ENCODE measurements at regions not wholly inside any gene's neighbourhood (a gene's known extent, or its start where the extent isn't known, plus 50 kb on each side); places are given as distances from the start of the nearest gene placed in this dataset.

DNA sequence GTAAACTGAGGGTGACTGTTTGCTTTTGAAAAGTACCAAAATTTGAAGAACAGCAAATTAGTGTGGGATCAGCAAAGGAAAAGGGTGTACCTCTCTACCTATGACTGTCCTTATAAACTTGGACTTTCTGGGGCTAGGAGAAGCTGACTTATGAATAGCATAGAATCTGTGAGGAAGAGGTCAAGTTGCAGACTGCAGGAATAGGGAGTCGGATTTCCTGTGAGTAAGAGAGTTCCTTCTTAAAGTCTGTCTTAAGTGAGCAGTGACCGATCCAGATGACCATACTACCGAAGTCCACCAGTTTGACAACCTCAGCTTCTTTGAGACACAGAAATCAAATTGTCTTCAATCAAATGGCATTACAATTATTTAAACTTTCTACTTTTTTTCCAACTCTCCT lies 708.7 kb downstream of the UTRN start:
- Histone ChIP-seq H3K27ac (ENCODE audit: low read depth in 1 of 2, low read length in 2 of 2) (no peak overlapping the region), H3K4me3 (ENCODE audit: low read length) (no peak overlapping the region), H3K36me3 (ENCODE audit: insufficient read depth, low read length) (no peaks in the 10 kb centered on the region), H3K27me3 (ENCODE audit: control insufficient read depth in 1 of 2, insufficient read depth in 2 of 2, low read length in 2 of 2) (peaks cover 3 to 9% of the 10 kb centered on the region in 2 experiments), H3K9me3 (ENCODE audit: control insufficient read depth in 1 of 2, insufficient read depth in 1 of 2, low read length in 2 of 2) (no peaks in the 10 kb centered on the region), H3K4me1 (ENCODE audit: insufficient read depth, low read length) (no peaks in the 10 kb centered on the region)
- ChIA-PET CTCF (no interaction called here), POLR2A (no interaction called here)
- TF ChIP-seq, protein P1, sequence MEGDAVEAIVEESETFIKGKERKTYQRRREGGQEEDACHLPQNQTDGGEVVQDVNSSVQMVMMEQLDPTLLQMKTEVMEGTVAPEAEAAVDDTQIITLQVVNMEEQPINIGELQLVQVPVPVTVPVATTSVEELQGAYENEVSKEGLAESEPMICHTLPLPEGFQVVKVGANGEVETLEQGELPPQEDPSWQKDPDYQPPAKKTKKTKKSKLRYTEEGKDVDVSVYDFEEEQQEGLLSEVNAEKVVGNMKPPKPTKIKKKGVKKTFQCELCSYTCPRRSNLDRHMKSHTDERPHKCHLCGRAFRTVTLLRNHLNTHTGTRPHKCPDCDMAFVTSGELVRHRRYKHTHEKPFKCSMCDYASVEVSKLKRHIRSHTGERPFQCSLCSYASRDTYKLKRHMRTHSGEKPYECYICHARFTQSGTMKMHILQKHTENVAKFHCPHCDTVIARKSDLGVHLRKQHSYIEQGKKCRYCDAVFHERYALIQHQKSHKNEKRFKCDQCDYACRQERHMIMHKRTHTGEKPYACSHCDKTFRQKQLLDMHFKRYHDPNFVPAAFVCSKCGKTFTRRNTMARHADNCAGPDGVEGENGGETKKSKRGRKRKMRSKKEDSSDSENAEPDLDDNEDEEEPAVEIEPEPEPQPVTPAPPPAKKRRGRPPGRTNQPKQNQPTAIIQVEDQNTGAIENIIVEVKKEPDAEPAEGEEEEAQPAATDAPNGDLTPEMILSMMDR (IDR thresholded peaks at IDR 0.05), result no peak
- intact Hi-C loops (cut with DNase I, micrococcal nuclease), result no loop called here
- DNase-seq (no peak), ATAC-seq (ENCODE audit: poor library complexity) (no peak)
- Mint-ChIP-seq H3K36me3 (ENCODE audit: low read depth) (no peaks in the 10 kb centered on the region), H3K27ac (no peak overlapping the region), H3K27me3 (peaks cover 29% of the 10 kb centered on the region), H3K4me3 (no peak overlapping the region), H3K4me1 (ENCODE audit: low read depth) (no peaks in the 10 kb centered on the region), H3K9me3 (no peaks in the 10 kb centered on the region)

DNA sequence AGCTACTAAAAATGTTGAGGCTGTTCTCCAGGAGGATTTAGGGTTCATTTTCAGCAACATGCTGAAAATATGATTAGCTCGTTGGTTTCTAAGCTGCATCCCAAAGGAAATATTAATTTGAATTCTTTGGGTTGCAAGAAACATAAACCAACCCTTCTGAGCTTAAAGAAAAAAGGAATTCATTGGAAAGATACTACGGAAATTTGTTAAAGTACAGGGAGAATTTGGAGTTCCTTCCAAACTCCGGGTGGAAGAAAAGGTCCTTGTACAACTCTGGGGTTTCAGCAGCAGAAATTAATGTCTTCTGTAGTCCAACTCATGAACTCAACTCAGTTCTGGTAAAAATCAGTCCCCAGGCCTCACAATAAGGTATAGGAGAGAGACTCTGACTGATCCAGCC lies 712.9 kb downstream of the UTRN start:
- H3K4me1 Mint-ChIP-seq (ENCODE audit: low read depth), result no peaks in the 10 kb centered on the region
- no peaks in the 10 kb centered on the region for H3K9me3 Mint-ChIP-seq
- no peak overlapping the region for H3K27ac Mint-ChIP-seq
- intact Hi-C loops (cut with DNase I, micrococcal nuclease), result no loop called here
- TF ChIP-seq, protein P1 (IDR thresholded peaks at IDR 0.05), result no peak
- peaks cover 6% of the 10 kb centered on the region for H3K27me3 Mint-ChIP-seq
- no peak overlapping the region for H3K4me3 Mint-ChIP-seq
- ChIA-PET POLR2A (no interaction called here), CTCF (no interaction called here)
- no peak for DNase-seq
- no peaks in the 10 kb centered on the region for H3K36me3 ChIP-seq (ENCODE audit: insufficient read depth, low read length)
- H3K27me3 ChIP-seq (ENCODE audit: control insufficient read depth in 1 of 2, insufficient read depth in 2 of 2, low read length in 2 of 2), result peaks cover 0 to 3% of the 10 kb centered on the region in 2 experiments
- no peaks in the 10 kb centered on the region for H3K9me3 ChIP-seq (ENCODE audit: control insufficient read depth in 1 of 2, insufficient read depth in 1 of 2, low read length in 2 of 2)
- no peaks in the 10 kb centered on the region for H3K4me1 ChIP-seq (ENCODE audit: insufficient read depth, low read length)
- H3K4me3 ChIP-seq (ENCODE audit: low read length), result no peak overlapping the region
- no peak for ATAC-seq (ENCODE audit: poor library complexity)
- H3K36me3 Mint-ChIP-seq (ENCODE audit: low read depth), result no peaks in the 10 kb centered on the region
- H3K27ac ChIP-seq (ENCODE audit: low read depth in 1 of 2, low read length in 2 of 2), result no peak overlapping the region

DNA sequence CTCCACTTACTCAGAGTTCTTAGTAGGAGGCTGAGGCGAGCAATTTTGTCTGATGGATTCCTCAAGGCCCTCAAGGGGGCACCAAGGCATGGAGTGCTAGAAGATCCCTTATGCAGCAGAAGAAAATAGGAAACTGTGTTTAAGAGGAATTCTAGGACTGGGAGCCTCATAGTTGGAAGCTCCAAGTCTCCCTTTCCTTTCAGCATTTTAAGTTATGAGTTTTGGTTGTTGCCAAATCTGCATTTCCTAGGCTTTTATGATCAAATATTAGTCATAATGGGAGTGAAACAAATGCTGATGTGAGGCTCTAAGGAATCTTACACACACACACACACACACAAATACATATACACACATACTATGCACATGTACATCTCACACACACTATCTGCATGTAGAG lies 714.0 kb downstream of the UTRN start:
- H3K27ac Mint-ChIP-seq, result no peak overlapping the region
- Histone ChIP-seq H3K27ac (ENCODE audit: low read depth in 1 of 2, low read length in 2 of 2) (no peak overlapping the region), H3K4me1 (ENCODE audit: insufficient read depth, low read length) (no peaks in the 10 kb centered on the region), H3K27me3 (ENCODE audit: control insufficient read depth in 1 of 2, insufficient read depth in 2 of 2, low read length in 2 of 2) (peaks cover 0 to 3% of the 10 kb centered on the region in 2 experiments), H3K9me3 (ENCODE audit: control insufficient read depth in 1 of 2, insufficient read depth in 1 of 2, low read length in 2 of 2) (no peaks in the 10 kb centered on the region), H3K4me3 (ENCODE audit: low read length) (no peak overlapping the region), H3K36me3 (ENCODE audit: insufficient read depth, low read length) (no peaks in the 10 kb centered on the region)
- no peak overlapping the region for H3K4me3 Mint-ChIP-seq
- no peak for DNase-seq
- TF ChIP-seq, protein P1 (IDR thresholded peaks at IDR 0.05), result no peak
- ChIA-PET CTCF (no interaction called here), POLR2A (no interaction called here)
- H3K4me1 Mint-ChIP-seq (ENCODE audit: low read depth), result no peaks in the 10 kb centered on the region
- ATAC-seq (ENCODE audit: poor library complexity), result no peak
- intact Hi-C loops (cut with DNase I, micrococcal nuclease), result no loop called here
- peaks cover 7% of the 10 kb centered on the region for H3K27me3 Mint-ChIP-seq
- H3K36me3 Mint-ChIP-seq (ENCODE audit: low read depth), result no peaks in the 10 kb centered on the region
- no peaks in the 10 kb centered on the region for H3K9me3 Mint-ChIP-seq

Measured in CD4-positive, alpha-beta T cell (primary cell).